Esophagus muscularis mucosa (tissue), 4 donors: ENCODE measurements at regions not wholly inside any gene's neighbourhood (a gene's known extent, or its start where the extent isn't known, plus 50 kb on each side); places are given as distances from the start of the nearest gene placed in this dataset.
"Not testable (repeated sequence)": the region's sequence is repeated elsewhere in the genome, so short reads cannot be mapped to it uniquely, and the experiment has no call there.

Source experiments
- CTCF ChIP-seq, 3 experiments: fragments of 200-600 bp in 2 of 3; fragments of 450-650 bp in 1 of 3; sonication (generic) in 2 of 3; IDR thresholded peaks; one replicate each; pipeline ENCODE4 v1.5.1; 2017 to 2019; ENCODE audit warnings: antibody characterized with exemption in 3 of 3, mild to moderate bottlenecking in 2 of 3, moderate library complexity in 1 of 3
- EP300 ChIP-seq: sonication (generic); formaldehyde crosslinking; IDR thresholded peaks from one replicate; pipeline ENCODE4 v1.6.1; 2017; ENCODE audit warnings: antibody characterized with exemption
- POLR2A ChIP-seq: fragments of 450-650 bp; IDR thresholded peaks from one replicate; pipeline ENCODE4 v1.6.1; 2017; ENCODE audit warnings: antibody characterized with exemption, moderate library complexity, mild to moderate bottlenecking, low read depth

GRCh38 chrY:17511984-17512383, 368.0 kb downstream of the CDY2B start:
- TF ChIP-seq CTCF (IDR thresholded peaks at IDR 0.05); EP300; POLR2A: not testable (repeated sequence)
